GM21390 (cell line): ENCODE measurements at regions not wholly inside any gene's neighbourhood (a gene's known extent, or its start where the extent isn't known, plus 50 kb on each side); places are given as distances from the start of the nearest gene placed in this dataset.

Experiments
- ATAC-seq: cut with Tn5 transposase; IDR thresholded peaks from one replicate; pipeline ENCODE4 v1.9.1; 2021; ENCODE audit not compliant: unreplicated experiment

- no peak for ATAC-seq
Observed at GRCh38 chr1:69128204-69128603, 439.5 kb upstream of the LRRC7 start.

- ATAC-seq: no peak
Observed at GRCh38 chr1:69129538-69129937, 438.2 kb upstream of the LRRC7 start.

DNA sequence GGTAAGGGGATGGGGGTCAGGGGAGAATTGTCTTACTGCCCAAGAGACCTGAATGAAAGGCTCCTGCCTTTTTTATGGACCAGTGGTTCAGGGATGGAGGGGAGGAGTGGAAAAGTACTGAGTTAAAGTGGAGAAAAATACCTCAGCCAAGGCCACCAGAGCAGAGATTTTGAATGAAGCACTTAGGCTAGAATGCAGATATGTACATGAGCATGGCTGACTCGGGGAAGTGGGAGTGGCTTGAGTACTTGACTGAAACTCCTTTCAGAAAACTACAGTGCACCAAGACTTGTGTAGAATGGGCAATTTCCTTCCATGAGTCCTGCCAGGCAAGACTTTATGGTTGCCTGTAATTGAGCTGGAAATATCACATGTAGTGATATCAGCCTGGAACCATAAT lies 429.6 kb upstream of the LRRC7 start:
- ATAC-seq: no peak

DNA sequence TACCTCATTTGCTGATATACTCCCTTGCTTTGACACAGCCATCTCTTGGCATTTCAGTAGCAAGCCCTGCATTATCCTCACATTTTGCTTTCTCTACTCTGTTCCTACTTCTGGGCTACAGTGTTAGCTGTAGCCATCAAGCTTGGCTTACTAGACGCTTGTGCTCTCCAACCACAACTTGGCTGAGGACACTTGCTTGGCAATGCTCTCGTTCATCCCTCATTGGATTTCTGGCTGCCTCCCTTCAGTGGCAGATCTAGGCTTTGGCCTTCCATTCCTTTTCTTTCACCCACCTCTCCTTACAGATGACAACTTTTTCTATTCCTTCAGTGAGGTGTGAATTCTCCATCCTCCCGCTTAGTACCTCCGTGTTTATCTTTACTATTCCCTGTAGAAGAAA lies 428.7 kb upstream of the LRRC7 start:
- no peak for ATAC-seq

DNA sequence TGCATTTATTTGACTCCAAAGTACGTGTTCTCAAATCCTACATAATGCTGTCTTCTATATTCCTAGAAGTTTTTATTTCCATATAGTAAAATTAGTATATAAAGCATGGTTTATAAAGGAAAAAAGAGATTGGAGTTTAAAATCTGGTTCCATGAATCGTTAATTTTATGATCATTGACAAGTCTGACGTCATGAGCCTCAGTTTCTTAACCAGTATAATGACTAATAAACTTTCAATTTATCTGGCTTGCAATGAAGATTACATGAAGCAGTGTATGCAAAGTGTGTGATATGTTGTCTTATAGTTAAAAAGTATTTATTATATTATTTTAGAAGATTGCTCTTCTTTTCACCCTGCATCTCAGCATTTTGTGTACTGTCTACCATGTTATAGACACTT lies 421.4 kb upstream of the LRRC7 start:
- ATAC-seq: no peak

- ATAC-seq: no peak
Observed at GRCh38 chr1:69148731-69149130, 419.0 kb upstream of the LRRC7 start.

- no peak for ATAC-seq
Observed at GRCh38 chr1:69157046-69157756, 410.5 kb upstream of the LRRC7 start.

GRCh38 chr1:69163241-69163640 lies 404.5 kb upstream of the LRRC7 start:
- ATAC-seq: no peak

GRCh38 chr1:69163779-69164178 lies 403.9 kb upstream of the LRRC7 start:
- ATAC-seq: no peak

DNA sequence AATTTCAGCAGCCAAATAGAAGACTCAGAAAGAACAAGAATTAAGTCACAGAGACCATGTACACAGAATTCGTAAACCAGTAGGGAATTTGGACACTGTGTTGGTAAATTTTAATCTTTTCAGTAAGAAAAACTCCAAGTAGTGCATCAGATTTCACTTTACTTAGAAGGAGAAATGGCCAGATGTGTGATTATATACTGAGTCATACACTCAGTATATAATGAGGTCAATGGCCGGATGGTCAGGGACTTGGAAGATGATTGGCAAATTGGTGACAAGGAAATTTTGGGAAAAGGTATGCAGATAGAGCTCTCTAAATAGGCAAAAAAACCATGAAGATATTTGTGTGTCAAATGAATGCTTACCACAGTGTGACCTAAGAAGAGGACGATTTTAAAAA lies 399.8 kb upstream of the LRRC7 start:
- ATAC-seq: no peak

- ATAC-seq: no peak
Observed at GRCh38 chr1:69171248-69171647, 396.5 kb upstream of the LRRC7 start.

GRCh38 chr1:69172003-69173000 lies 395.4 kb upstream of the LRRC7 start:
- no peak for ATAC-seq

DNA sequence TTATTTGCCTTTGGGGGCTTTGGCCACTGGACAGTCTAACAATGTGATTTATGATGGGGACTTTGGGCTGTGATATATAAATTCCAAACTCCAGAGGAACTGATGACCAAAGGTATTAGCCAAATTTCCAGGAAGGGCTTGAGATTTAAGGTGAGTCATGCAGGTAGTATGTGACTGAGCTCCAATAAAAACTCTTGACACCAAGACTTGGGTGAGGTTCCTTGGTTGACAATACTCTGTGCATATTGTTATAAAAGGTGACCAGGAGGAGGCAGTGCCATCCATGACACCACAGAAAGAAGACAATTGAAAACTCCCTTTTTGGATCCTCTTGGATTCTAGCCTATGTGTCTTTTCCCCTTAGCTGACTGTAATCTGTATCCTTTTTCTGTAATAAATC lies 392.7 kb upstream of the LRRC7 start:
- ATAC-seq: no peak

DNA sequence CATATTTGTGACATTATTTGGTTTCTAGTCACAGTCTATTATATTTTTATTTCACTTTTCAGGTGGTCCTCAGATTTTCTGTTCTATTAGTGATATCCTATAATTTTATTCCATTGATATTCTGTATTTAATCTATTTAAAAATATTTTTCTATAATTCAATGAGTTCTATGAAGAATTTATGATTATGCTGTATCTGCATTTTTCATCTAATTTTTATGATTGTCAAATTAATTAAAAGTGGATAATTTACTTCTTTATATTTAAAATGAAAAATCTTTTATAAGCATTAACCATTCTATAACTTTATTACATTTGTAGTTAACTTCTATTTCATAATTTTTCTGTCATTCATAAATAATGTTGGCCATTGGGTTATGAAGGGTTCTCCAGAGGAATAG lies 387.4 kb upstream of the LRRC7 start:
- ATAC-seq: no peak

DNA sequence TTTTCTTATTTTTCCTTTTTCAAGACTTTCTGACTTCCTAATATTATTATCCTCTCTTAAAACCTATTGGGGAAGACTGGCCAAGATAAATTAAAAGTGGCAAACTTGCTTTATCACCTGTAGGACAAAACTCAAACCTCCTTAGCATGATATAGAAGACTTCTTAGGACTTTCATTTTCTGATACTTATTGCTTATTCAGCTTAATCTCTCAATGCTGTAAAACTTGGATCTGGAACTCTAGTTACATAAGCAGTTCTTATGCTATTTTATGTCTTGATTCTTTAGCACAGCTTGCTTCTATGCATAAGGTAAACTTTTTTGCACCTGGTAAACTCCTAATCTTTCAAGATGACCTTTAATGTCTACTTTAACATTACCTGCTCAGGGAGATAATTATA lies 382.3 kb upstream of the LRRC7 start:
- ATAC-seq: no peak

DNA sequence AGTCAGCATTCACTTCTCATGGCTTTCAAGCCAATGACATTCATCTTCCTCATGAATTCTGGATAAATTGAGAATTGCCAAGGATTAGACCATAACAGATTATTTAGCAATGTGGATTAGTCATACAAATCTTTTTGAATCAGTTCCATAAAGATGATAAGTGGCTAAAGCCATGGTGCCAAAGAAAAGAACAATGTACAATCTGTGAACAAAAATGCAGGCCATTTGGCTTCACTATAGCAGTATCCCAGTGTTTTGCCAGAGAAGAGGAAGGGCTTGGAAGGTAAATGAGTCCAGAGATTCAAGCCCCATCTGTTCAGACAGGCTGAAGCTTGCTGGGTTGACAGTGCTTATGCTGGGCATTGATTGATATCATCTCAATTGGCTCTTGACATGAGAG lies 376.4 kb upstream of the LRRC7 start:
- no peak for ATAC-seq

DNA sequence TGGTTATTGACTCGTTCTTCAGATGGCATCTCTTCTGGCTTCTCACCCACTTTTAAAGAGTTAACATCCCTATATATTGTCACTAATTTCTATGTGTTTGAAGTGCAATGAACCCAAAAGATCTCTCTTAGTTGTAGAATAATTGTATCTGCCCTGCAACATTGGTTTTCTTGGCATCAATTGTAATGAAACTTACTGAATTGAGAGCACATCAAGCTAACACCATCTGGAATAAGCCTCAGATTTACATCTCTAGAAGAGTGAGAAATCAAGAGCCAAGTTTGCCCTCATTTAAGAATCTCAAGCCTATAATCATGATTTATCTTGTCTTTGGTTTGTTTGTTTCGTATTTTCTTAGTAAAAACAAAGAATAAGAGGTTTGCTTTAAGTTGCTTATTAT lies 372.6 kb upstream of the LRRC7 start:
- no peak for ATAC-seq

- no peak for ATAC-seq
Observed at GRCh38 chr1:69196071-69196470, 371.7 kb upstream of the LRRC7 start.

DNA sequence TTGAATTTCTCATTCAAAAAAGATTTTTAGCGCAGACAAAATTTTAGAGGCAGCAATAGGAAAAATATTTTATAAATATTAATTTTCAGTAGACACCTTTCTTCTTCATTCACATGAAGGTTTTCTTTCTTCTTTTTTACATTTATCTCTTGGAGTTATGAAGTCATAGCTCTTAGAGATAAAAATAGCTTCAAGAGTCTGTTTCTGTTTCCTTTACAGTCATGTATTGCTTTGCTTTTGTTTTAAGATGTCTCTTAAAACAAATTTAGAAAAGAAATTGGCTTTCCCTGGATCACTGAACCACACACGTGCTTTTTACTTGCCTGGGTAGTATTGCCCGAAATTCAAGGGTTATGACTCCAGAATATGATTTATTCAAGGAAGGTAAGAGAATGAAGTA lies 369.9 kb upstream of the LRRC7 start:
- ATAC-seq: no peak

GRCh38 chr1:69201716-69202115 lies 366.0 kb upstream of the LRRC7 start:
- no peak for ATAC-seq

DNA sequence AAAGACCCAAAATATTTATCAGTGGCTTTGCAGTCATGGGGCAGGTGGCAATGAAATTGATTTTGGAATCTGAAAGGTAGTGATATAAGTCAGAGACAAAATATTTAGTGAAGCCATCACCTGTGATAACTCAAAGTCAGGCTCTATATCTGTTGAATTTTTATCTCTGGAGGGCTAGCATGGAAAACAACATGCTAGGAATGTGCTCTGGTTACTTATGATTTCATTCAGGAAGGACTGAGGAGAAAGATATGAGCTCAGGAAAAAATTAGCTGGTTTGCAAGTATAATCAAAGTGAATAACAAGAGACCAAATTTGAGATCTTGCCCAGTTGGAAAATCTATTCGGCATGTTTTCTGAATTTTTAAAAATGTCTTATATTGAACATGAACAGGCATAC lies 364.6 kb upstream of the LRRC7 start:
- ATAC-seq: no peak

DNA sequence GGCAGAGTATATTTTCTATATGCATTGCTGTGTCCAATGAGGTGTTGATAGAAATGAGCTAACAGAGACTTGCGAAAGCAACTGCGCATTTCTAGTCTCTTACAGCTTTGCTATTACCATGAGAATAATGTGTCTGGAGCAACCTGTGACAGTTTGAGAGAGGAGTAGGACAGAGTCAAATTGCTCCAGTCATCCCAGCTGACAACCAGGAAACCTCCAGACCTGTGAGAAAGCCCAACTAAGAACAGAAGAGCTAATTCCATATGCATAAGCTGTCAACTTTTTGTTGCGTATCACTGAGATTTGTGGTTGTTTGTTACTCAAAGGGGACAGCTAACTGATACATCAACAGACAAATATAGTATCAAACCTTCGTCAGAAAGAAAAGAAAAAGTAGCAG lies 354.1 kb upstream of the LRRC7 start:
- ATAC-seq: no peak
